Fibroblast of lung (primary cell): ENCODE measurements at regions not wholly inside any gene's neighbourhood (a gene's known extent, or its start where the extent isn't known, plus 50 kb on each side); places are given as distances from the start of the nearest gene placed in this dataset.

Experiments
- EZH2 ChIP-seq: IDR thresholded peaks from 2 replicates; pipeline ENCODE4 v1.5.1; 2012; ENCODE audit warnings: low read length, control low read depth, mild to moderate bottlenecking; ENCODE audit errors: missing control alignments
- TF ChIP-seq, protein P1 (sequence below), 2 donors: IDR thresholded peaks in 1 of 2; conservative IDR thresholded peaks in 1 of 2; 1 replicate in 1 of 2; 2 replicates in 1 of 2; pipeline ENCODE4 v1.5.1; 2011 to 2012; ENCODE audit warnings: low read length in 2 of 2, control low read depth in 1 of 2, inconsistent platforms in 1 of 2, low read depth in 1 of 2, mild to moderate bottlenecking in 1 of 2

DNA sequence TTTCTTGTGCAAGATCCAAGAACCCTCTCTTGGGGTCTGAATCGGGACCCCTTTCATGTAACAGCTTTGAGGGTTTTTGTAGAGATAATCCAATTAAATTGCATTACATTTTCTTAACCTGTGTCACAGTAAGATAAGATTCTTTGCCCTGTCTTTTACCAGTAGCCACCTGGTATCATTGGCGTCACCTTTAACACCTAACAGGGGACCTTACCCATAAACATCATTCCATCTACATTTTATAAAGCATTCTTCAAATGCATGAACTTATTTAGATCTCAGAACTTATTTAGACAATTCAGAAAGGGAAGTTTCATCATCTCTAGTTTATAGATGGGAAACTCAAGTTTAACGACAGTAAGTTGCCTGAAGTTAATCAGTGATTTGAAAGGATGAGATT is 106.4 kb upstream of the KLF6 start:
- TF ChIP-seq, protein P1, sequence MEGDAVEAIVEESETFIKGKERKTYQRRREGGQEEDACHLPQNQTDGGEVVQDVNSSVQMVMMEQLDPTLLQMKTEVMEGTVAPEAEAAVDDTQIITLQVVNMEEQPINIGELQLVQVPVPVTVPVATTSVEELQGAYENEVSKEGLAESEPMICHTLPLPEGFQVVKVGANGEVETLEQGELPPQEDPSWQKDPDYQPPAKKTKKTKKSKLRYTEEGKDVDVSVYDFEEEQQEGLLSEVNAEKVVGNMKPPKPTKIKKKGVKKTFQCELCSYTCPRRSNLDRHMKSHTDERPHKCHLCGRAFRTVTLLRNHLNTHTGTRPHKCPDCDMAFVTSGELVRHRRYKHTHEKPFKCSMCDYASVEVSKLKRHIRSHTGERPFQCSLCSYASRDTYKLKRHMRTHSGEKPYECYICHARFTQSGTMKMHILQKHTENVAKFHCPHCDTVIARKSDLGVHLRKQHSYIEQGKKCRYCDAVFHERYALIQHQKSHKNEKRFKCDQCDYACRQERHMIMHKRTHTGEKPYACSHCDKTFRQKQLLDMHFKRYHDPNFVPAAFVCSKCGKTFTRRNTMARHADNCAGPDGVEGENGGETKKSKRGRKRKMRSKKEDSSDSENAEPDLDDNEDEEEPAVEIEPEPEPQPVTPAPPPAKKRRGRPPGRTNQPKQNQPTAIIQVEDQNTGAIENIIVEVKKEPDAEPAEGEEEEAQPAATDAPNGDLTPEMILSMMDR (conservative IDR thresholded peaks at IDR 0.05 in 1 of 2, IDR thresholded peaks at IDR 0.05 in 1 of 2; ENCODE audit: low read depth in 1 of 2, low read length in 2 of 2) = no peak
- TF ChIP-seq EZH2 = no peak
